ENCODE measurements at regions not wholly inside any gene's neighbourhood (a gene's known extent, or its start where the extent isn't known, plus 50 kb on each side); places are given as distances from the start of the nearest gene placed in this dataset.

GRCh38 chr10:44089671-44090070 is 295.2 kb downstream of the CXCL12 start:
- H3F3A ChIP-seq (replicated peaks; ENCODE audit: insufficient read depth) = no peaks in the 10 kb centered on the region
- H3K27me3 ChIP-seq (ENCODE audit: insufficient read depth) = no peaks in the 10 kb centered on the region
- WGBS (ENCODE audit: low lambda C conversion rate) = 22% methylated on average over 1 of the region's 1 CpG
- H3K9ac ChIP-seq = no peak overlapping the region
- CTCF ChIA-PET = interaction anchor here (0.8 to 1.4 kb wide), 2 partner anchors 11 to 22 kb away, joined by 3 read pairs; no protein-coding TSS in a partner anchor
- no peak overlapping the region for H3K4me3 ChIP-seq (ENCODE audit: low read depth in 2 of 2, low read length in 1 of 2)
- no peak for TF ChIP-seq TCF12 (IDR thresholded peaks at IDR 0.05)
- no peak for TF ChIP-seq FOXJ3 (CRISPR knock-in tag; IDR thresholded peaks at IDR 0.05)
- TF ChIP-seq MXI1 (IDR thresholded peaks at IDR 0.05; ENCODE audit: low read depth, low read length) = no peak
- no peak for TF ChIP-seq CHD2 (IDR thresholded peaks at IDR 0.05; ENCODE audit: low read length, partially characterized antibody)
- TF ChIP-seq USF1 (IDR thresholded peaks at IDR 0.05; ENCODE audit: borderline replicate concordance, low read depth) = no peak
- TF ChIP-seq RXRA (IDR thresholded peaks at IDR 0.05; ENCODE audit: borderline replicate concordance, low read depth) = no peak
- TF ChIP-seq NFIC (IDR thresholded peaks at IDR 0.05; ENCODE audit: borderline replicate concordance) = no peak
- no peak for TF ChIP-seq ELF1 (IDR thresholded peaks at IDR 0.05)
- TF ChIP-seq, protein P1, sequence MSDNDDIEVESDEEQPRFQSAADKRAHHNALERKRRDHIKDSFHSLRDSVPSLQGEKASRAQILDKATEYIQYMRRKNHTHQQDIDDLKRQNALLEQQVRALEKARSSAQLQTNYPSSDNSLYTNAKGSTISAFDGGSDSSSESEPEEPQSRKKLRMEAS (IDR thresholded peaks at IDR 0.05; ENCODE audit: low read depth) = no peak
- no peak for TF ChIP-seq TEAD4 (IDR thresholded peaks at IDR 0.05; ENCODE audit: borderline replicate concordance, insufficient read depth)
- TF ChIP-seq GATA2 (CRISPR knock-in tag; IDR thresholded peaks at IDR 0.05) = no peak
- TF ChIP-seq, protein P2, sequence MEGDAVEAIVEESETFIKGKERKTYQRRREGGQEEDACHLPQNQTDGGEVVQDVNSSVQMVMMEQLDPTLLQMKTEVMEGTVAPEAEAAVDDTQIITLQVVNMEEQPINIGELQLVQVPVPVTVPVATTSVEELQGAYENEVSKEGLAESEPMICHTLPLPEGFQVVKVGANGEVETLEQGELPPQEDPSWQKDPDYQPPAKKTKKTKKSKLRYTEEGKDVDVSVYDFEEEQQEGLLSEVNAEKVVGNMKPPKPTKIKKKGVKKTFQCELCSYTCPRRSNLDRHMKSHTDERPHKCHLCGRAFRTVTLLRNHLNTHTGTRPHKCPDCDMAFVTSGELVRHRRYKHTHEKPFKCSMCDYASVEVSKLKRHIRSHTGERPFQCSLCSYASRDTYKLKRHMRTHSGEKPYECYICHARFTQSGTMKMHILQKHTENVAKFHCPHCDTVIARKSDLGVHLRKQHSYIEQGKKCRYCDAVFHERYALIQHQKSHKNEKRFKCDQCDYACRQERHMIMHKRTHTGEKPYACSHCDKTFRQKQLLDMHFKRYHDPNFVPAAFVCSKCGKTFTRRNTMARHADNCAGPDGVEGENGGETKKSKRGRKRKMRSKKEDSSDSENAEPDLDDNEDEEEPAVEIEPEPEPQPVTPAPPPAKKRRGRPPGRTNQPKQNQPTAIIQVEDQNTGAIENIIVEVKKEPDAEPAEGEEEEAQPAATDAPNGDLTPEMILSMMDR (IDR thresholded peaks at IDR 0.05) = no peak
- H3K9me2 ChIP-seq = no peaks in the 10 kb centered on the region
- H3K27ac ChIP-seq (ENCODE audit: low read depth in 2 of 2, low read length in 1 of 2) = no peak overlapping the region
- no peak overlapping the region for H3K4me2 ChIP-seq
- H4K20me1 ChIP-seq (ENCODE audit: insufficient read depth) = no peaks in the 10 kb centered on the region
- H3K9me3 ChIP-seq = peaks cover 4% of the 10 kb centered on the region; the same call in 1 of the 2 replicates
- POLR2A ChIA-PET = no interaction called here
- H3K79me2 ChIP-seq (ENCODE audit: insufficient read depth) = no peaks in the 10 kb centered on the region
- DNase-seq = no peak
- no peaks in the 10 kb centered on the region for H3K36me3 ChIP-seq (replicated peaks in 1 of 2; ENCODE audit: control insufficient read depth in 1 of 2, insufficient read depth in 2 of 2, low read length in 1 of 2)
- H2AFZ ChIP-seq (ENCODE audit: low read depth) = no peak overlapping the region
- H3K4me1 ChIP-seq (ENCODE audit: control insufficient read depth in 1 of 2, insufficient read depth in 2 of 2, low read depth in 1 of 2, low read length in 1 of 2) = no peaks in the 10 kb centered on the region; a peak in 1 of 4 replicates

- H3K9ac ChIP-seq = no peak overlapping the region
- H3K27me3 ChIP-seq (ENCODE audit: insufficient read depth) = no peaks in the 10 kb centered on the region
- peaks cover 4% of the 10 kb centered on the region; the same call in 1 of the 2 replicates for H3K9me3 ChIP-seq
- no peak overlapping the region for H3K4me2 ChIP-seq
- H3F3A ChIP-seq (replicated peaks; ENCODE audit: insufficient read depth) = no peaks in the 10 kb centered on the region
- no peaks in the 10 kb centered on the region for H4K20me1 ChIP-seq (ENCODE audit: insufficient read depth)
- ChIA-PET CTCF (no interaction called here), POLR2A (no interaction called here)
- H3K36me3 ChIP-seq (replicated peaks in 1 of 2; ENCODE audit: control insufficient read depth in 1 of 2, insufficient read depth in 2 of 2, low read length in 1 of 2) = no peaks in the 10 kb centered on the region
- no peak for DNase-seq
- no peak overlapping the region for H3K27ac ChIP-seq (ENCODE audit: low read depth in 2 of 2, low read length in 1 of 2)
- H2AFZ ChIP-seq (ENCODE audit: low read depth) = no peak overlapping the region
- no peaks in the 10 kb centered on the region for H3K9me2 ChIP-seq
- no peaks in the 10 kb centered on the region; a peak in 1 of 4 replicates for H3K4me1 ChIP-seq (ENCODE audit: control insufficient read depth in 1 of 2, insufficient read depth in 2 of 2, low read depth in 1 of 2, low read length in 1 of 2)
- no peak overlapping the region for H3K4me3 ChIP-seq (ENCODE audit: low read depth in 2 of 2, low read length in 1 of 2)
- H3K79me2 ChIP-seq (ENCODE audit: insufficient read depth) = no peaks in the 10 kb centered on the region
- TF ChIP-seq SMC3 (IDR thresholded peaks at IDR 0.05; ENCODE audit: low read depth, low read length) = no peak
- no peak for TF ChIP-seq NRF1 (IDR thresholded peaks at IDR 0.05; ENCODE audit: low read depth, low read length)
- TF ChIP-seq, protein P3, sequence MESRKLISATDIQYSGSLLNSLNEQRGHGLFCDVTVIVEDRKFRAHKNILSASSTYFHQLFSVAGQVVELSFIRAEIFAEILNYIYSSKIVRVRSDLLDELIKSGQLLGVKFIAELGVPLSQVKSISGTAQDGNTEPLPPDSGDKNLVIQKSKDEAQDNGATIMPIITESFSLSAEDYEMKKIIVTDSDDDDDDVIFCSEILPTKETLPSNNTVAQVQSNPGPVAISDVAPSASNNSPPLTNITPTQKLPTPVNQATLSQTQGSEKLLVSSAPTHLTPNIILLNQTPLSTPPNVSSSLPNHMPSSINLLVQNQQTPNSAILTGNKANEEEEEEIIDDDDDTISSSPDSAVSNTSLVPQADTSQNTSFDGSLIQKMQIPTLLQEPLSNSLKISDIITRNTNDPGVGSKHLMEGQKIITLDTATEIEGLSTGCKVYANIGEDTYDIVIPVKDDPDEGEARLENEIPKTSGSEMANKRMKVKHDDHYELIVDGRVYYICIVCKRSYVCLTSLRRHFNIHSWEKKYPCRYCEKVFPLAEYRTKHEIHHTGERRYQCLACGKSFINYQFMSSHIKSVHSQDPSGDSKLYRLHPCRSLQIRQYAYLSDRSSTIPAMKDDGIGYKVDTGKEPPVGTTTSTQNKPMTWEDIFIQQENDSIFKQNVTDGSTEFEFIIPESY (IDR thresholded peaks at IDR 0.05; ENCODE audit: borderline replicate concordance, low read depth) = no peak
- no peak for TF ChIP-seq SIN3A (IDR thresholded peaks at IDR 0.05; ENCODE audit: borderline replicate concordance, low read depth, low read length)
- no peak for TF ChIP-seq USF1 (IDR thresholded peaks at IDR 0.05; ENCODE audit: borderline replicate concordance, low read depth)
- no peak for TF ChIP-seq RXRA (IDR thresholded peaks at IDR 0.05; ENCODE audit: borderline replicate concordance, low read depth)
- no peak for TF ChIP-seq FOSL2 (IDR thresholded peaks at IDR 0.05; ENCODE audit: borderline replicate concordance, low read depth)
- no peak for TF ChIP-seq GABPA (IDR thresholded peaks at IDR 0.05; ENCODE audit: low read depth)
- no peak for TF ChIP-seq CHD2 (IDR thresholded peaks at IDR 0.05; ENCODE audit: low read length, partially characterized antibody)
- TF ChIP-seq TAF1 (IDR thresholded peaks at IDR 0.05; ENCODE audit: borderline replicate concordance, low read depth, low read length) = no peak
- TF ChIP-seq FOXJ3 (CRISPR knock-in tag; IDR thresholded peaks at IDR 0.05) = no peak
- no peak for TF ChIP-seq GATA2 (CRISPR knock-in tag; IDR thresholded peaks at IDR 0.05)
- no peak for TF ChIP-seq ELF1 (IDR thresholded peaks at IDR 0.05)
- TF ChIP-seq, protein P1 (IDR thresholded peaks at IDR 0.05; ENCODE audit: low read depth) = no peak
- no peak for TF ChIP-seq YY1 (IDR thresholded peaks at IDR 0.05; ENCODE audit: low read depth)
- no peak for TF ChIP-seq TEAD4 (IDR thresholded peaks at IDR 0.05; ENCODE audit: borderline replicate concordance, insufficient read depth)
Observed at GRCh38 chr10:44087403-44087802, 297.5 kb downstream of the CXCL12 start.
